A549 (cell line): ENCODE measurements at regions not wholly inside any gene's neighbourhood (a gene's known extent, or its start where the extent isn't known, plus 50 kb on each side); places are given as distances from the start of the nearest gene placed in this dataset.

Experiments
- CEBPB ChIP-seq, 2 experiments: fragments of >200 bp in 1 of 2; sonication (Bioruptor Twin) in 1 of 2; formaldehyde crosslinking in 1 of 2; IDR thresholded peaks; 2 replicates each; pipeline ENCODE4 v1.6.1; 2012 to 2016
- CHD4 ChIP-seq: fragments of 200-600 bp; sonication (generic); IDR thresholded peaks from 2 replicates; pipeline ENCODE4 v1.6.1; 2016; ENCODE audit warnings: antibody characterized with exemption, mild to moderate bottlenecking, borderline replicate concordance
- CTCF ChIP-seq: fragments of >200 bp; sonication (Bioruptor Twin); formaldehyde crosslinking; IDR thresholded peaks from 3 replicates; pipeline ENCODE4 v1.5.1; 2016
- HDAC2 ChIP-seq: fragments of 200-600 bp; sonication (generic); IDR thresholded peaks from 2 replicates; pipeline ENCODE4 v1.6.1; 2016
- MYC ChIP-seq: IDR thresholded peaks from 2 replicates; pipeline ENCODE4 v1.6.1; 2012; ENCODE audit warnings: mild to moderate bottlenecking, inconsistent platforms, low read length, improper control_type of control experiment, borderline replicate concordance
- NR3C1 ChIP-seq: fragments of >200 bp; sonication (Bioruptor Twin); formaldehyde crosslinking; IDR thresholded peaks from 3 replicates; pipeline ENCODE4 v1.6.1; 2017
- POLR2A ChIP-seq: IDR thresholded peaks from 2 replicates; pipeline ENCODE4 v1.6.1; 2012; ENCODE audit warnings: mild to moderate bottlenecking, low read length

- TF ChIP-seq NR3C1 (no peak), POLR2A (no peak), CEBPB (IDR thresholded peaks at IDR 0.05) (no peak), MYC (no peak), CTCF (no peak), HDAC2 (no peak), CHD4 (no peak)
Observed at GRCh38 chr10:29174389-29174788, 114.5 kb upstream of the LYZL1 start.
